Ureter (tissue), 1 donor: ENCODE measurements at regions not wholly inside any gene's neighbourhood (a gene's known extent, or its start where the extent isn't known, plus 50 kb on each side); places are given as distances from the start of the nearest gene placed in this dataset.

ENCODE experiments used
- DNase-seq: peaks from one replicate; pipeline ENCODE4 v3.0.0-alpha.2; 2020; ENCODE audit warnings: low spot score
- donor health status: DM: yes; HTN: yes; CAD: no.

DNA sequence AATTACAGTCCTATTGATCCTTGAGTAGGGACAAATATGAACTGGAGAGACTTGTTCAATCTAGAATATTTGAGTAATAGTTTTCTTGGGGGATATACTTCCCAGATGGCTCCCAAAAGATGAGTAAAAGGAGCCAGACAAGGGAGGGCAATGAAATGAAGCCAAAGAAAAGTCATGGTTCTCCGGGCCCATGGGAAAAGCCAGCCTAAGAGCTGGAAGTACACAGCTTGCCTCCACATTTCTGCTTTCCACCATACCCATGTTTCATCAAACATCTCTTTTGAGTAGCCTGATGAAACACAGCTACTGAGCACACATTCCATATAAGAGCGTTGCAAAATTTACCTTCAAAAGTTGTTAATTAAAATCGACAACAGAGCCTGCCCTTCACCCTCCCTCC lies 535.0 kb upstream of the FZD8 start:
- DNase-seq, result no peak

DNA sequence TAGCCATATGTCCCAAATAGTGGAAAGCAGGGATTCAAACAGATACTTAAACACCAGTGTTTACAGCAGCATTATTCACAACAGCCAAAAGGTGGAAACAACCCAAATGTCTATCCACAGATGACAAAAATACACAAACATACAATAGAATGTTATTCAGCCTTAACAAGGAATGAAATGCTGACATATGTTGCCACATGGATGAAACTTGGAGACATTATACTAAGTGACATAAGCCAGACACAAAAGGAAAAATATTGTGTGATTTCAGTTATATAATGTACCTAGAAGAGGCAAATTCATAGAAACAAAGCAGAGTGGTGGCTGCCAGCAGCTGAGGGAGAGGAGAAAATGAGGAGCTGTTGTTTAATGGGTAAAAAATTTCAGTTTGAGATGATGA lies 533.9 kb upstream of the FZD8 start:
- no peak for DNase-seq

DNA sequence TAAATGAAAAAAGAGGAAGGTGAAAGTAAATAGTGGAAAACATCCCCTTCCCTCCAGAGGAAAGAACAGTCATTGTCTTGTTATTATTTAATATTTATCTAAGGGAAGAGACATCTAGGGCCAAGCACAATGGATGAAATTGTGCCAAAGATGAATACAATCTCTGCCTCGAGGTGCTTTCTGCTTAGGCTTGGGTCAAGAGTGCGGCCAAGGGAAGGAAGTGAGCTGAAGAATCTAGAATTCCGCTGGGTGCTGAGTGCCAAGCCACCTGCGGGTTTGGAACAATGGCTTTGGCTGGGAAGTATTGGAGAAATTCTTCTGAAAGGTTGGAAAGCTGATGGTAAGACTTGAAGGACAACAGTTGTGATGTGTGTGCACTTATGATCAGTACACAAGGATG lies 531.3 kb upstream of the FZD8 start:
- DNase-seq, result no peak

DNA sequence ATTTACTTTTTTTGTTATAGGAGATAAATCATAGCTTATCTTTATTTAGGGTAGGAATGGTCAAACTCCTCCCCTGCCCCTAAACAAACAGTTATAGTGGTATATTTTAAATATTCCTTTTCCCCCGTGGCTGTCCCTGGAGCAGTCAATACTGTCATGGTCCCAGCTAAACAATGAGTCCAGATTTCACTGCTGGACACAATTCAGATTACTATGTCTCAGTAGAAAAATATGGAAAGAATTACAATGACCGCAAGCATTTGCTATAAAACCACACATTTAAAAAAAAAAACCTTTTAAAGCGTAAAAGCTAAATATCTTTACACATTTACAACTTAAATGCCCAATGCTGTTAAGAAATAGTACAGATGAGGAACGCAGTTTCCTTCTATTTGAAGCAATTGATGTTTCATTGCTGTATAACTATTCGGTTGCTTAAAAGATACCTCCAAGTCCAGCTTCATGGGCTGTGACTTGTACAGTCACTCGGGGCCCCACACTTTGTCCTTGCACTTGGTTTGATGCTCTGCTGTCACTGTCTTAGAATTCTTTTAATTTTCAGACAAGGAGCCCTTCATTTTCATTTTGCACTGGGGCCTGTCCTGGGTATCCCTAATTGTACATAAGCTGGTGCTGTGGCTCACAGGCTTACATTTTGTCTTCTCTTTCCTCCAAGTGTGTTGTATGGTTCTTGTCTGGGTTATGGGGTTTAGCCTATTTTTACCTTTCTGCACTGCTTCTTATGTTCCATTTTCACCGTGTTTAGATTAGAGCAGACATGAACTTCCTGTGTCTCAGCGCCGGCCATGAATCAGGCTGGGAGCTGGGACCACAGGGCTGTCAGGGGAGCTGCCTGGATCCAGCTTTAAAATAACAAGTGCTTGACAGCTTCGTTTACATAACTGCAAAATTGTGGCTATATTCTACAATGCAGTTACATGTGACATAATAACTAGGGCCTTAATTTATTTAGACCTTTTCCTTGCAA lies 530.2 kb upstream of the FZD8 start:
- no peak for DNase-seq

DNA sequence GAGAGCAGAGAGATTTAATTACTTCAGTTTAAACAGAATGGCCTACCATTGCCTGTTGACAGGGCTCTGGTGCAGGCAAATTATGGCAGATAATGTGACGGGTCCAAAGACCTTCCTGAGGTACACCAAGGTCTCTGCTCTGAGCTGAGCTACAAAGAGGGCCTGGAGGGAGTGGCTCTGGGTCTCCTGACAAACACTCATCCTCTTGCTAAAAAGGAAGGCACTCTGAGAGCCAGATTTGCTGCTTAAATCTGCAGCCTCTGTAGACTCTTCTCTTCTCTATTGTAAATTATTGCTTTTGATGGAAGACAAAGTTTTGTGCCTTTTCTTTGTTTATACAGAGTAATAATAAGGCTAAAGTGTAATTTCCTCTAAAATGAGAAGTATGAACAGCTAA lies 529.5 kb upstream of the FZD8 start:
- no peak for DNase-seq

DNA sequence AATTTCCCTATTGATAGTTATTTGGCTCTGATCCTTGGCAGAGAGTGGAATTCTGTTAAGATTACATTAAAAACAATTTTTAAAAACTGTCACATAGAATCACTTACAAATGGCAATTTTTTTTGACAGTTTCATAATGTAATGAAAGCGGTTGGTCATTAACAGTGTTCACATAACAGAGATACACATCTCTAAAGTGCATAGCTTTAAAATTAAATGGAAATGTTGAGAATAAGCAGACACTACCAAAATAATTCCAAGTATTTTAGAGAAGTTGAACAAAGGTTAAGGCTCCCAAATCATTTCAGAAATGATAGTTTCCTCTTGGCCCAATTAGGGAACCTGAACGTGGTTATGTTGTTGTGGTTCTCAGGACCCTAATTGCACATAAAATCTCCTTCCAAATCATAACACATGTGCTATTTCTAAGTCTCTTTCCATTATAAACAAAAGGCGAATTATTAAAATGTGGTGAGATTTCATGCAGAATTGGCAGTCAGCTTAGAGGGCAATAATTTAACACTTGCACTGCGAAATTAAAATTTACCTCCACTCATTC lies 528.9 kb upstream of the FZD8 start:
- DNase-seq, result no peak

DNA sequence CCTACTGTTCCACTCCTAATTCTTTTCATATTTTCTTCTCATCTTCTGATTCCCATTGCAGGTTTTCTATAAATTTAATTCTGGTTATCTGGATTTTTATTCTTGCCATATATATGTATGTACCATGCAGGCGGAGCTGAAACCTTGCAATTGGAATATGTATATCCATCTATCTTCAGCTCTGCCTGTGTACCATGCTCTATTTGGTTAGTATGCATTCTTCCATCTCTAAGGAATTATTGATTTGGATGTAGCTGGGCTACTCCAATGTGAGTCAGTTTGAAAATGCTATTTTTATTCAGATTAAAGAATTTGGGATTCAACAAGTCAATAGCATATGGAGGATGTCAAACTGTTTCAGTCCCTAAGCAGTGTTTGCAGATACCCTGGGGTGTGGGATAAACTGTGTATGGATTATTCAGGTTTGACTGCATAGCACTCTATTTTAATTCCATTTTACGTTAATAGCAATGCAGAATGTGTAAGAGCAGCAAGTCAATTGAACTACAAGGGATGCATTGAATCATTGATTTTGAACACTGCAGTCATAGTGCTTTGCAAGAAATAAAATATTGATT lies 528.1 kb upstream of the FZD8 start:
- no peak for DNase-seq

DNA sequence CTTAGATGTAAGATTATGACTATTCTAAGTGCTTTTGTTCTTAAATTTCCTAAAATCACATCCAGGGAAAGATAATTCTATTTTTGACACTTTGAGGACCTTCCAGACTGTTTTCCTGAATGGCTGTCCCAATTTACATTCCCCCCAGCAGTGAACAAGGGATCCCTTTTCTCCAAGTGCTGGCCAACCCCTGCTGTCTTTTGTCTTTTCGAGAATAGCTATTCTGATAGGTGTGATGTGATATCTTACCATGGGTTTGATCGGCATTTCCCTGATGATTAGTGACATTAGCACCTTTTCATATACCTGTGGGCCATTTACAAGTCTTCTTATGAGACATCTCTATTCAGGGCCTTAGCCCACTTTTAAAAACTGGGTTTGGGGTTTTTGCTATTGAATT lies 526.7 kb upstream of the FZD8 start:
- no peak for DNase-seq

DNA sequence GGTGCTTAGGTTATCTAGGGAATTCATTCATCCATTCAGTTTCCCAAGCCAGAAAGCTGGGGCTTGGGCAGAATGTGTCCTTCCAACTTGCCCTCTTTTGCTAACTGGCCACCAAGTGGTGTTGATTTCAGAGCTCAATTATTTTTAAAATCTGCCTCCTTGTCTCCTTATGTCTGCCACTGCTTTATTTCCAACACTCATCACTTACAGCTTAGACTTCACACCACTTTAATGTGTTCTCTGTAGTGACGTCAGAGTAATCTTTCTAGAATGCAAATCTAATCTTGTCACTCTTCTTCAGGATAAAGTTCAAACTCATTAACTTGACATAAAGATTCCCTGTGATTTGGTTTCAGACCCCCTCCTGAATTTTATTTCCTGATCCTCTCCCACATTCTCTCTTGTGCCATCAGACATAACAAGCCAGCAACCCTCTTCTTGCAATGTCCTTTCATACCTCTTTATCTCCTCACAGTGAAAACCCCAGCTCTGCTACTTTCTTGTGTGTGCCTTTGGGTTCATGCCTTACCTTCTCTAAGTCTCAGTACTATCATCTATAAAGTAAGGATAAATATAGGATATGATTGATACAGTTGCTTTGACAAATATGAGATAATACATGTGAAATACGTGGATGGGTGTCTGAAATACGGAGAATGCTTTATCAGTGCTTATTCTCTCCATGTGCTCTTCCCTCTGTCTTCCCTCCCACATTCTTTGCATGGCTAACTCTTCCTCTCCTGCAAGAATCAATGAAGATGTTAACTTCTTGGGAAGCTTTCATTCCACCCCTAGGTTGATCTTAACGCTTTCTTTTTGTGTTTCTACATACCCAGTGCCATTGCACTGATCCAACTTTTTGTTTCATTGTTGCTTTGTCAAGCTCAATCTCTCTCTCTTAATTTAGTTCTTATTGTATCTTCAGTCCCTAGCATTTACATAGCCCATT lies 522.7 kb upstream of the FZD8 start:
- DNase-seq, result no peak

DNA sequence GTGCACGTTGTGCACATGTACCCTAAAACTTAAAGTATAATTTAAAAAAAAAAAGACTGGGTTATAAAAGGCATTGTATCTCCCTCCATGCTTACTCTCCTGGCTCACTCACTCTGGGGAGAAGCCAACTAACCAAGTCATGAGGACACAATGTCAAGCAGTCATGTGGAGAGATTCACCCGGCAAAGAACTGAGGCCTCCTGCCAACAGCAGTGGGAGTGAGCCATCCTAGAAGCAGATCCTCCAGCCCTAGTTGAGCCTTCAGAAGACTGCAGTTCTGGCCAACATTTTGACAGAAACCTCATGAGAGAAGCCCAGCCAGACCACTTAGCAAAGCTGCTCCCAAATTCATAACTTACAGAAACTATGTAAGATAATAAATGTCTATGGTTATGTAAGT lies 521.7 kb upstream of the FZD8 start:
- DNase-seq, result no peak

DNA sequence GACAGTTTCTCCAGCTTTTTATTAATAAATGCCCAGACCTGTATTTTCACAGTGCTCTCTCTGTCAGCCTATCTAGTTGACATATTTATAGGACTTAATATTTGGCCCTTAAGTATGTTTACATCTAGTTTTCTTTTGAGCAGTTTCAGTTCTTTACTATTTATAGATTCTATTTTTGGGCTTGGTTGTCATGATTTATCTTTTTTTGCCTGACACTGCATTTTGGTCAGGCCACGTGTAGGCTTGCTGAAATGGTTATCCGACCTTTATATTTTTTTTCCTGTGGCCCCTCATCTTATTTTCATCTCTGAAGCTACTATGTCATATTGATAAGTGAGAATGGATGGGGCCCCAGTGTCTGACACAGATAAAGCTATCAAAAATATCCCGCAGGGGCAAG lies 515.4 kb upstream of the FZD8 start:
- DNase-seq, result no peak

DNA sequence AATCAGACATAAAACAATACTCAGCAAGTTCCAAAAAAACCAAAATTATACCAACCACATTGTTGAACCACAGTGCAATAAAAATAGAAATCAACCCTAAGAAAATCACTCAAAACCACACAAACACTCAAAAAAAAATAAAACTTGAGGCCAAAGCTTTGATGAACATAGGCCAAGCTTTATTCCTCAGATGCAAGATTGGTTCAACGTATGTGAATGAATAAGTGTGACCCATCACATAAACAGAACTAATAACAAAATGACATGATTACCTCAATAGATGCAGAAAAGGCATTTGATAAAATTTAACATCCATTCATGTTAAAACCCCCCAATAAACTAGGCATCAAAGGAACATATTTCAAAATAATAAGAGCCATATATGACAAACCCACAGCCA lies 506.1 kb upstream of the FZD8 start:
- DNase-seq, result no peak

DNA sequence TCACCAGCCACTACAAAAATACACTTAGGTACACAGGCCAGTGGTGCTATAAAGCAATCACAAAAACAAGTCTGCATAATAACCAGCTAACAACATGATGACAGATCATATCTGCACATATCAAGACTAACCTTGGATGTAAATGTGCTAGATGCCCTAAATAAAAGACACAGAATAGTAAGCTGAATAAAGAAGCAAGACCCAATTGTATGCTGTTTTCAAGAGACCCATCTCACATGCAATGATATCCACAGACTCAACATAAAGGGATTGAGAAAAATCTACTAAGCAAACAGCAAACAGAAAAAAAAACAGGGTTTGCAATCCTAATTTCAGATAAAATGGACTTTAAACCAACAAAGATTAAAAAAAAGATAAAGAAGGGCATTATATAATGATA lies 505.4 kb upstream of the FZD8 start:
- no peak for DNase-seq

DNA sequence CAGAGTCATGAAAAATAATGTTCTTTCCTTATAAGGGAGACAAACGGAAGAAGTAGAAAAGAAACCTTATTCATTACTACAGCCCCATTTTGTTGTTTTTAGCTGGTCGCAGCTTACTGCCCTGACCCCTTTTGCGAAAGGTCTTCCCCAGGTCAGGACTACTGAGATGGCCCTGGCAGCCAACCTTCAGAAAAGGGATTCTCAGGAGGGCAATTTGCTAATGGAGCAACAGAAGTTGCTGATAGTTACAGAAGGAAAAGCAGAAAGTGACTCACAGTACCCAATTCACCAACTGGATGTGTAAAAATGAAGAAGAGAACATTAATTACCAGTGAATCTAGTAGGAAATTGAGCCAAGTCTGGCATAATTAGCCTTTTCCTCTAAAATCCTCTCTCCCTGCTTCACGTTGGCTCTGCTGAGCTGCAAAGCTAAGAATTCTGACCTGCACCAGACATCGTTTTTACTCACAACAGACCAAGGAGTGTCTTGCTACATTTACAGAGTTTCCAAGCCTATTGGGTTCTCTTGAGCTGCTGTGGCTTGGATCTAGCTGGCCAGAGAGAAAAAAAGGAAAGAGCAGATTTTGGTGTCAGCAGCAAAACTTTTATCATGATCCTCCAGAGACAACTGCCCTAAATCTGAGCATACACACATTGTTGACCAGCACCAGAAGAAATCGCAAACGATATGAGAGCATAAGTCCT lies 499.9 kb upstream of the FZD8 start:
- DNase-seq, result no peak

DNA sequence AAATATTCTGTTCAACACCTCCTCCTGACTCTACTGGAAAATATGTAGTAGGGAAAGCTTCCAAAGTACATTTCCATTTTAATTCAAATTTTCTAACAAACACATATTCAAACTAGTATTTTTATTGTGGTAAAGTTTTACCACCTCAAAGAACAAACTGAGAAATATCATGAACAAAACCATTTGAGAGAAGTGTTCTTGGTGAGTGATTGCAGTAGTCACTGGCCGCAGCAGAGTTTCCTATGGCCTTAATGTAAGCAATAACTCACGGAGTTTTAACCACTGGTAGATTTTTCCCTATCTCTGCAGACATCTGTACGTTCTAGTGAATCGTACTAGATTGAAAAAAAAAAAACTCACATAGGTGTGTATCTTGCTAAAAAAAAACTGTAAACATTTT lies 487.0 kb upstream of the FZD8 start:
- no peak for DNase-seq

DNA sequence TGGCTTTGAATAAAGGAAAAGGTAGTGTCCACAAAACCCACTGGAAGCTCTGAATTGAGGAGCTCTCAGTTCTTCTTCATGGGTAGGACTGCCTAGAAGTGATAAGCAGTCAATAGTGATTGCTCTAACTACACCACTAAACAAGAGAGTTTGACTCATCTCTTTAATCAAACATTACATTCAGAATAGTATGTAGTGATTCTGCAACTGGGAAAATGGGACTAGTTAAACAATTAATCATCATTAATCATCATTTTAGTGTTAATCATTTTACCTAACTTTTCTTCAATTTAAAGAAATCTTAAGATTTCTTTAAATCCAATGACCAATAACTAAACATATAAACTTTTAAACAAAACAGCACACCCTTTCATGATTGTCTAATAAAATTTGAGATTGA lies 484.0 kb upstream of the FZD8 start:
- DNase-seq, result no peak

DNA sequence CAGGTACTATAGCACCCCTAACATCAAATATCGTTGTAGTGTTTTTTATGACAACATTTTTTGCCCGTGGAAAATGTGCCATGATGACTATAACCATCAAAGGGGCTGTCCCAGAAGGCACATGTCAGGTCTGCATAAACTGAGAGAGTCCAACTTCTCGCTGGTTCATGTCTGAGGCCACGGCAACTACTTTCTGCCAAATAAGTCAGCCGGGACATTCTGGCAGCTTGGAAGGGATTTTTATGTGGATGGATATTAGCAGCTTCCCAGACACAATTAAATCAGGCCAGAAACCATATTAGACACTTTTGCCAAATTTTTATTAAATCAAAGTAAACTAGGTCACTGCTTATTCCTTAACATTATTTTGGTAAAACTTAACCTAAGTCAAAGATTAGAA lies 477.4 kb upstream of the FZD8 start:
- DNase-seq, result no peak

DNA sequence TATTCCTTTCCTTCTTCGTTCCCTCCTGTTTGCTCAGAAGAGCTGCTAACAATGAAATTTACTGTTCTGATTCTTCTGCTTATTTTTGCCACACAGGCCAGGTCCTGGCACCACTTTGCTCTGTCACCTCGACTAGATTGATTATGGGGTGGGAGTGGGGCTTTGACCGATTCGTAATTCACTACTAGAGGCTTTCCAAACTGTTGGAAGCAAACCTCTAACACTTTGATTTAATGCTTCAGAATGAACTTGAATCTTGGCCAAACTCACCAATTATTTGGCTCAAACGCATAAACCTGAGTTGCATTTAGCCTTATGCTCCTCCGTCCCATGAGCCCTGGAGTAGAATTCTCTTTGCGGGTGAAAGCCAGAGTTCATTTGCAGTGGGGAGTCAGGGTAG lies 476.2 kb upstream of the FZD8 start:
- DNase-seq, result no peak

DNA sequence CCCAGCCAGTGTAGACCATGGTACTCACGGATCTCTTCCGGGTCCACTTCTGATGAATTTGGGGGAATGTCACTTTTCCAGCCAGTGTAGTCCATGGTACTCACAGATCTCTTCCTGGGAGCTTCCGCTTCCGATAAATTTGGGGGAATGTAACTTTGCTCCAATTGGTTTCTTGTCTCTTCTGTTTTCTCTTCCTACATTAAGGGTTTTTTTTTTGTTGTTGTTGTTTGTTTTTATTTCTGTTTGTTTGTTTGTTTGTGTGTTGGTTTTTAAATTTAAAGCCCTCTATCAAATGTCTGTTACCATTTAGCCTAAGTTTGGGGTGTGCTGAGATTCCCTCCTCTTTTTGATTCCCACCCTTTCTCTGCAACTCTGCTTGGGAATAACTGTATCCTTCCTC lies 475.8 kb upstream of the FZD8 start:
- DNase-seq, result no peak

DNA sequence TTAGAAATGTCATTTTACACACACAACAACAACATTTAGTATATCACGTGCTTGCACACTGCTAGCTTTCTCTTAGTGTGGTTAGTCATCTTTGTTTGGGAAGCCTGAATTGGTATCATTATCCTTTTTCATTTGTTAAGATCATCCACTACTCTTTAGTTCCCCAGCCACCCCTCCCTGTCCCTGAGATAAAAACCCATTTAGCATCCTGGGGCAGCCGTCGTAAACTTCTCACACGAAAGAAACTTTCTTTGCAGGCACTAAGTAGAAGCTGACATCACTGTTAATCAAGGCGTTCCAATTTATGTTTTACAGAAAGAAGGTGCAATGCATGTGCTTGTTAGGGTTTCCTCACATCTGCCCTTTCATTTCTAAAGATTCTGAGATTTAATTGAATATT lies 475.1 kb upstream of the FZD8 start:
- no peak for DNase-seq

DNA sequence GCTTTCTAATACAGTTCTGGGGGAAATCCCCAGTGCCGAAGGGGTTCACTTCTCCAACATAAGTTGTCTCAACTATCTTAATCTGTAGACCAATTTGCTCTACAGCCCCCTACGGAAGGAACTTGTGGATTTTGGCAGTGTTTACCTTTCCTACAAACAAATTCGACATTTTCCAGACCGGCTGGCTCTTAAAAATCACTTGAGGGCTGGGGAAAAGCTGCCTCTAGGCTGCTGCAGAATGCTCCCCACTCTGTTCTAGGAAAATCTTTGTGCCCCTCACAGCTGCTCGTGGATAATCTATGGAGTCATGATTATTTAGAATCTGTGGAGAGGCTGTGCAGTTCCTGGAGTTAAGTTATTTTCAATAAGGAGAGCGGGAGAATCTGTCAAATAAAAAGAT lies 474.6 kb upstream of the FZD8 start:
- DNase-seq, result no peak

DNA sequence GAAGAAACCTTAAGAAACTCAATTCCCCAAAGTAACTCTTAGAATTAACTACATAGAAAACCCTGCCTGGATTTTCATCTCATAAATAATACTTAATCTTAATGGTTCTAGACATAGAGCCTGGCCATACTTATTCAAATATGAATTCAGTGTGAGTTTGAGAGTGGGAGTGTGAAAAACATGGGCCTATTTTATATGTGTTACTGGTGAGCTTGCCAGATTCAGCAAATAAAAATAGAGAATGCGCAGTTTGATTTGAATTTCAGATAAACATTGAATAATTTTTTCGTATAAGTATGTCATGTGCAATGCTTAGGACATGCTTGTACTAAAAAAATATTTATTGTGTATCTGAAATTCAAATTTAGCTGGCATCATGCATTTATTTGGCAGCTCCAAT lies 473.9 kb upstream of the FZD8 start:
- no peak for DNase-seq
